ENCODE measurements at regions not wholly inside any gene's neighbourhood (a gene's known extent, or its start where the extent isn't known, plus 50 kb on each side); places are given as distances from the start of the nearest gene placed in this dataset.

- TF ChIP-seq CTCF (IDR thresholded peaks at IDR 0.05; ENCODE audit: insufficient read depth, missing control alignments), result no peak
- FAIRE-seq (no peak), DNase-seq (ENCODE audit: insufficient read length, low spot score) (no peak)
Measured at GRCh38 chr2:71781695-71782228, 328.4 kb downstream of the DYSF start.

- FAIRE-seq, result no peak
- no peak for TF ChIP-seq CTCF (IDR thresholded peaks at IDR 0.05; ENCODE audit: insufficient read depth, missing control alignments)
- no peak for DNase-seq (ENCODE audit: insufficient read length, low spot score)
Measured at GRCh38 chr2:71780162-71780561, 326.8 kb downstream of the DYSF start.

GRCh38 chr2:71779774-71780105 lies 326.4 kb downstream of the DYSF start:
- DNase-seq (ENCODE audit: insufficient read length, low spot score) (no peak), FAIRE-seq (no peak)
- no peak for TF ChIP-seq CTCF (IDR thresholded peaks at IDR 0.05; ENCODE audit: insufficient read depth, missing control alignments)

- no peak for TF ChIP-seq CTCF (IDR thresholded peaks at IDR 0.05; ENCODE audit: insufficient read depth, missing control alignments)
- FAIRE-seq, result no peak
Measured at GRCh38 chr2:71778936-71779773, 325.8 kb downstream of the DYSF start.

GRCh38 chr2:71778514-71778913 lies 325.2 kb downstream of the DYSF start:
- FAIRE-seq (no peak), DNase-seq (ENCODE audit: insufficient read length, low spot score) (no peak)
- no peak for TF ChIP-seq CTCF (IDR thresholded peaks at IDR 0.05; ENCODE audit: insufficient read depth, missing control alignments)

More at GRCh38 chr2:71778936-71779773, 325.8 kb downstream of the DYSF start:
- no peak for DNase-seq (ENCODE audit: insufficient read length, low spot score)

GRCh38 chr2:71777946-71778345 lies 324.6 kb downstream of the DYSF start:
- DNase-seq (ENCODE audit: insufficient read length, low spot score), result no peak
- no peak for FAIRE-seq
- TF ChIP-seq CTCF (IDR thresholded peaks at IDR 0.05; ENCODE audit: insufficient read depth, missing control alignments), result no peak

- no peak for TF ChIP-seq CTCF (IDR thresholded peaks at IDR 0.05; ENCODE audit: insufficient read depth, missing control alignments)
- DNase-seq (ENCODE audit: insufficient read length, low spot score) (no peak), FAIRE-seq (no peak)
Measured at GRCh38 chr2:71776227-71776626, 322.9 kb downstream of the DYSF start.

Data from D721Med (cell line).